Panc1 (cell line): ENCODE measurements at regions not wholly inside any gene's neighbourhood (a gene's known extent, or its start where the extent isn't known, plus 50 kb on each side); places are given as distances from the start of the nearest gene placed in this dataset.

Experiments
- POLR2AphosphoS5 ChIP-seq: IDR thresholded peaks from 2 replicates; pipeline ENCODE4 v1.6.1; 2012; ENCODE audit warnings: mild to moderate bottlenecking, low read depth, low read length, moderate library complexity
- SIN3A ChIP-seq: IDR thresholded peaks from 2 replicates; pipeline ENCODE4 v1.6.1; 2012; ENCODE audit warnings: low read depth, mild to moderate bottlenecking, low read length, moderate library complexity, borderline replicate concordance; ENCODE audit not compliant: insufficient read depth
- TCF7L2 ChIP-seq: IDR thresholded peaks from 2 replicates; pipeline ENCODE4 v1.6.1; 2011; ENCODE audit warnings: mild to moderate bottlenecking, low read depth, low read length, inconsistent platforms
- TF ChIP-seq, protein P1 (sequence below): fragments of 450-650 bp; IDR thresholded peaks from 2 replicates; pipeline ENCODE4 v1.5.1; 2017; ENCODE audit warnings: mild to moderate bottlenecking
- TF ChIP-seq, protein P2 (sequence below), 2 experiments: IDR thresholded peaks; 2 replicates each; pipeline ENCODE4 v1.6.1; 2011 to 2012; ENCODE audit warnings: low read depth in 2 of 2, control low read depth in 1 of 2, low read length in 1 of 2, mild to moderate bottlenecking in 1 of 2, moderate library complexity in 1 of 2; ENCODE audit not compliant: insufficient read depth in 1 of 2

DNA sequence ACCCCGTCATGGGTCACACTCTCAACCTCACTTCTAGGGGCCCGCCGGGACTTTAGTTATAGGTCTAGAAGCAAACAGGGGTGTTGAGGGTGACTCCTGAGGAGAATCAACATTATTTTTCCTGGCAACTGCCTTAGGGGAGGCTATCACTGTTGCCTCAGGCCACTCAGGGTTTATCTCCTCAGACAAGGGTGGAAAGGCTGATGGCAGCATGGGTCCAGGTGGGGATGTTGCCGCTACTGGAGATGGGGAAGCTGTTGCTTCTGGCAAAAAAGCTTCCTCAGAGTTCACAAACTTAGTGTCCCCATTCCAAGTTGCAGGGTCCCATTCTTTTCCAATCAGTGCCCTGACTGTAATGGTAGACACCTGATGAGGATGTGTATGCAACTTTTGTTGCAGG is 467.4 kb upstream of the RGS6 start:
- TF ChIP-seq, protein P1, sequence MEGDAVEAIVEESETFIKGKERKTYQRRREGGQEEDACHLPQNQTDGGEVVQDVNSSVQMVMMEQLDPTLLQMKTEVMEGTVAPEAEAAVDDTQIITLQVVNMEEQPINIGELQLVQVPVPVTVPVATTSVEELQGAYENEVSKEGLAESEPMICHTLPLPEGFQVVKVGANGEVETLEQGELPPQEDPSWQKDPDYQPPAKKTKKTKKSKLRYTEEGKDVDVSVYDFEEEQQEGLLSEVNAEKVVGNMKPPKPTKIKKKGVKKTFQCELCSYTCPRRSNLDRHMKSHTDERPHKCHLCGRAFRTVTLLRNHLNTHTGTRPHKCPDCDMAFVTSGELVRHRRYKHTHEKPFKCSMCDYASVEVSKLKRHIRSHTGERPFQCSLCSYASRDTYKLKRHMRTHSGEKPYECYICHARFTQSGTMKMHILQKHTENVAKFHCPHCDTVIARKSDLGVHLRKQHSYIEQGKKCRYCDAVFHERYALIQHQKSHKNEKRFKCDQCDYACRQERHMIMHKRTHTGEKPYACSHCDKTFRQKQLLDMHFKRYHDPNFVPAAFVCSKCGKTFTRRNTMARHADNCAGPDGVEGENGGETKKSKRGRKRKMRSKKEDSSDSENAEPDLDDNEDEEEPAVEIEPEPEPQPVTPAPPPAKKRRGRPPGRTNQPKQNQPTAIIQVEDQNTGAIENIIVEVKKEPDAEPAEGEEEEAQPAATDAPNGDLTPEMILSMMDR = no peak
- no peak for TF ChIP-seq POLR2AphosphoS5
- TF ChIP-seq, protein P2, sequence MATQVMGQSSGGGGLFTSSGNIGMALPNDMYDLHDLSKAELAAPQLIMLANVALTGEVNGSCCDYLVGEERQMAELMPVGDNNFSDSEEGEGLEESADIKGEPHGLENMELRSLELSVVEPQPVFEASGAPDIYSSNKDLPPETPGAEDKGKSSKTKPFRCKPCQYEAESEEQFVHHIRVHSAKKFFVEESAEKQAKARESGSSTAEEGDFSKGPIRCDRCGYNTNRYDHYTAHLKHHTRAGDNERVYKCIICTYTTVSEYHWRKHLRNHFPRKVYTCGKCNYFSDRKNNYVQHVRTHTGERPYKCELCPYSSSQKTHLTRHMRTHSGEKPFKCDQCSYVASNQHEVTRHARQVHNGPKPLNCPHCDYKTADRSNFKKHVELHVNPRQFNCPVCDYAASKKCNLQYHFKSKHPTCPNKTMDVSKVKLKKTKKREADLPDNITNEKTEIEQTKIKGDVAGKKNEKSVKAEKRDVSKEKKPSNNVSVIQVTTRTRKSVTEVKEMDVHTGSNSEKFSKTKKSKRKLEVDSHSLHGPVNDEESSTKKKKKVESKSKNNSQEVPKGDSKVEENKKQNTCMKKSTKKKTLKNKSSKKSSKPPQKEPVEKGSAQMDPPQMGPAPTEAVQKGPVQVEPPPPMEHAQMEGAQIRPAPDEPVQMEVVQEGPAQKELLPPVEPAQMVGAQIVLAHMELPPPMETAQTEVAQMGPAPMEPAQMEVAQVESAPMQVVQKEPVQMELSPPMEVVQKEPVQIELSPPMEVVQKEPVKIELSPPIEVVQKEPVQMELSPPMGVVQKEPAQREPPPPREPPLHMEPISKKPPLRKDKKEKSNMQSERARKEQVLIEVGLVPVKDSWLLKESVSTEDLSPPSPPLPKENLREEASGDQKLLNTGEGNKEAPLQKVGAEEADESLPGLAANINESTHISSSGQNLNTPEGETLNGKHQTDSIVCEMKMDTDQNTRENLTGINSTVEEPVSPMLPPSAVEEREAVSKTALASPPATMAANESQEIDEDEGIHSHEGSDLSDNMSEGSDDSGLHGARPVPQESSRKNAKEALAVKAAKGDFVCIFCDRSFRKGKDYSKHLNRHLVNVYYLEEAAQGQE (IDR thresholded peaks at IDR 0.05; ENCODE audit: insufficient read depth in 1 of 2, low read depth in 2 of 2, low read length in 1 of 2) = no peak
- no peak for TF ChIP-seq SIN3A
- TF ChIP-seq TCF7L2 = no peak
